Fibroblast of villous mesenchyme (primary cell): ENCODE measurements at regions not wholly inside any gene's neighbourhood (a gene's known extent, or its start where the extent isn't known, plus 50 kb on each side); places are given as distances from the start of the nearest gene placed in this dataset.

ENCODE experiments used
- DNase-seq: peaks from one replicate; pipeline ENCODE4 v3.0.0-alpha.2; 2010; ENCODE audit warnings: low read depth
- H3K4me3 ChIP-seq: 2 replicates; pipeline ENCODE4 v1.5.1; 2011; ENCODE audit warnings: low read depth, mild to moderate bottlenecking, low read length
- CTCF ChIP-seq: IDR thresholded peaks from 2 replicates; pipeline ENCODE4 v1.5.1; 2012; ENCODE audit warnings: low read depth, mild to moderate bottlenecking, low read length; ENCODE audit not compliant: insufficient read depth

- DNase-seq = no peak
- no peak for TF ChIP-seq CTCF
- no peak overlapping the region for H3K4me3 ChIP-seq
These were observed 633.4 kb upstream of the MGMT start for GRCh38 chr10:128833671-128834070.

- DNase-seq = no peak
- H3K4me3 ChIP-seq = no peak overlapping the region
- no peak for TF ChIP-seq CTCF
These were observed 631.7 kb upstream of the MGMT start for GRCh38 chr10:128835361-128835760.

GRCh38 chr10:128837478-128837877 is 629.6 kb upstream of the MGMT start:
- DNase-seq = no peak
- no peak for TF ChIP-seq CTCF
- no peak overlapping the region for H3K4me3 ChIP-seq

GRCh38 chr10:128839134-128839533 is 627.9 kb upstream of the MGMT start:
- no peak for DNase-seq
- no peak for TF ChIP-seq CTCF
- no peak overlapping the region for H3K4me3 ChIP-seq

- no peak overlapping the region for H3K4me3 ChIP-seq
- TF ChIP-seq CTCF = no peak
- DNase-seq = no peak
These were observed 627.3 kb upstream of the MGMT start for GRCh38 chr10:128839701-128840100.

GRCh38 chr10:128843972-128844371 is 623.1 kb upstream of the MGMT start:
- no peak overlapping the region for H3K4me3 ChIP-seq
- TF ChIP-seq CTCF = no peak

GRCh38 chr10:128846927-128847326 is 620.1 kb upstream of the MGMT start:
- no peak for TF ChIP-seq CTCF
- DNase-seq = no peak
- H3K4me3 ChIP-seq = no peak overlapping the region

More at GRCh38 chr10:128843972-128844371, 623.1 kb upstream of the MGMT start:
- no peak for DNase-seq
